ENCODE measurements at regions not wholly inside any gene's neighbourhood (a gene's known extent, or its start where the extent isn't known, plus 50 kb on each side); places are given as distances from the start of the nearest gene placed in this dataset.

DNA sequence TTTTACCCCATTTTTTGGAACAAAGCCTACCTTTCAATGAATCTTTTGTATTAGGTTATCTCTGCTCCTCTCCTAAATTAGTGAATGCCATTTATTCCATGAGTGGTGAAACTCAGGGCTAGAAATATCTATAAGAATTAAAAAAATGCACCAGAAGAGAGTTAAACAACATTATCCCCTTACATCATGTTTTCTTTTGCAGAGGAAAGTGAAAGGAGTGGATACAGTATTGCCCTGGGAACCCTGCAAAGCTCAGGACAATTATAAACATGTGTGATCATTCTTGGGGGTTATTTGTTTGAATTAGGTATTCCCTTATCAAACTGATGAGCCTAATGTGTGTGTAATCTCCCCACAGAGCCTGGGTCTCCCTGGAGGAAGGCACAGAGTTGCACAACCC is 559.2 kb downstream of the RNF144A start:
- DNase-seq: no peak

DNA sequence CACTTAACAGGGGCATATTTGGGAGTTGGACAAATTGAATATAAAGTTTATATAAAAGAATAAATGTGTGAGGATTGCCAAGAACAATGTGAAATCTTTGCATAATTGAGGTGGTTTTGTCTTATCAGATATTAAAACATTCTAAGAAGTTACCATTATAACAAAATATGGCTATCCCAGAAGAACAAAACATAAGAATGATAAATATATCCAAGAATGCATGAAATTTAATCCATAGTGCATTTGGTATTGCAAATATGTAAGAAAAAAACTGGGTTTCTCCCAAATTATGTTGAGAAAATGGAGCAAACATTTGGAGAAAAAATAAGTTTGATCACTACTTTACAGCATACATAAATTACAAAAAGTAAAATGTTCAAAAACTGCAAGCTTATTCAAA is 562.4 kb downstream of the RNF144A start:
- DNase-seq: no peak

DNA sequence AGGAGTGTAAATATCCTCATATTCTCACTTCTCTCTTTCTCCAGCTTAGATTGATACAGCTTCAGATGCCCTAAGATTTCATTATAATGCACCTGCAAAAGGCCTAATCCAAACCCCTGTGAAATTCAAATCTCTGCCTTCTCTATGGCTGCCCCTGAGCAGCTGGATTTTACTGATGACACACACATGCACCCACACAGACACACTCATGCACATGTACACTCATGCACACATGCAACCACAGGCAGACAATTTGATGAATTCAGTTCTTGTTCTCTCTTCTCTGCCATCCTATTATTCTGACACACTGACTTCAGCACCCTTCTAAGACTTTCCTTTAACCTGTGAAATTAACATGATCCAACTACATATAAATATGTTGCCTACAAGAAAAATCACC is 563.2 kb downstream of the RNF144A start:
- no peak for DNase-seq

DNA sequence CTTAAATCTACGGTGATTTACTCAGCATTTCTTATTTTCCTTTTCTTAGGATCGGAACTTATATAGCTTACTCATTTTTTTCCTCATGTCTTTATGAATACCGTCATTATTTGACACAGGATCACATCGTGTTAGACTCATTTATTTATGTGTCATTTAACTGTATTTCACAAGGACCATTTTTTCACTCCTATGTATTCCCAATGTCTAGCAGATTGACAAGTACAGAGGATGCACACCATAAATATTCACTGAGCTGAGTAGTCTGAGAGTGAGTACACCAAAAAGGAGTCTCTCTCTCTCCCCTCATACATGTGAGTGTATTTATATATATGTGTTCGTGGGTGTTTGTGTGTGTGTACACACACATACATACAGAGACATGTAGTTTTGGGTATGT is 573.5 kb downstream of the RNF144A start:
- DNase-seq: no peak

DNA sequence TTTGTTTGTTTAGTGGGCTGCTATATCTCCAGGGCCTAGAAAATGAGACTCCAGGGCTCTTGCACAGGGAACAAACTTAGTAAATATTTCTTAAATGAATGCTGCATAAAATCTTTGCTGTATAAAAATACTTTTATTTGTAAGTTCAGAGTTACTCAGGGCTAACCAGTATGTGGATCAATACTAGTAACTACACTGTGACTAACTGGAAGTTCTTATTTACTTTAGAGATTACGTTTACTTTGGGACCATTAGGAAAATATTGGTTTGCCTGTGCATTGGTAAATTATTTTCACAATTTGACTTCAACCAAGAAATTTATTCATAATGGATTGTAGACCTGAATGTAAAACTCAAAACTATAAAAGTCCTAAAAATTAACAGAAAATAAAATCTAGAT is 575.5 kb downstream of the RNF144A start:
- no peak for DNase-seq

DNA sequence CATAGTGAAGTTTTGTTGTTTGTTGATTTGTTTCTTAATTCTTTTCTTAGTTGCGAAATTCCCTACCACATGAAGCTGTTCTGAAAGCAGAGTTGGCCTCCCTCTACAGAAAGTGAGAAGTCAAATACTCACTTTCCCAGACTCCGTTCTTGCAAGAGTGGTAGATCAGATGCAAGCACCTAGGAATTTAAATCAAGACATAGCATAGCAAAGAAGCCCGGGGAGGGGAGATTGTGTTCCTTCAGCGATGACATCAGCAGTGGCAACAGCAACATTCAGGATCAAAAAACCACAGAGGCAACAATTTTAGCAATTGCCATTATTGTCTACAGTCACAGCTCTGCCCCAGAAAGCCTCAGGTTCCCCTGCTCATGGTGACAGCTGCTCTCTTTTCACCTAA is 580.0 kb downstream of the RNF144A start:
- DNase-seq: no peak

DNA sequence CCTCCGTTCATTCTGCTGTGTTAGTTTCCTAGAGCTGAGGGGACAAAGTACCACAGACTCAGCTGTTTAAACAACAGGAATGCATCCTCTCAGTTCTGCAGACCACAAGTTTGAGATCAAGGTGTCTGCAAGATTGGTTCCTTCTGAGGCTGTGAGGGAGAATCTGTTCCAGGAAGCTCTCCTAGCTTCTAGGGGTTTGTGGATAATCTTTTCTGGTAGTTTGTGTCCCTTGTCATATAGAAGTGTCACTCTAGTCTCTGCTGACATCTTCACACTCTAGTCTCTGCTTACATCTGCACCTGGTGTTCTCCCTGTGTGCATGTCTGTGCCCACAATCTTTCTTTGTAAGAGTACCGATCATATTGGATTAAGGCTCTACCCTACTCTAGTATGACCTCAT is 581.8 kb downstream of the RNF144A start:
- DNase-seq: no peak

DNA sequence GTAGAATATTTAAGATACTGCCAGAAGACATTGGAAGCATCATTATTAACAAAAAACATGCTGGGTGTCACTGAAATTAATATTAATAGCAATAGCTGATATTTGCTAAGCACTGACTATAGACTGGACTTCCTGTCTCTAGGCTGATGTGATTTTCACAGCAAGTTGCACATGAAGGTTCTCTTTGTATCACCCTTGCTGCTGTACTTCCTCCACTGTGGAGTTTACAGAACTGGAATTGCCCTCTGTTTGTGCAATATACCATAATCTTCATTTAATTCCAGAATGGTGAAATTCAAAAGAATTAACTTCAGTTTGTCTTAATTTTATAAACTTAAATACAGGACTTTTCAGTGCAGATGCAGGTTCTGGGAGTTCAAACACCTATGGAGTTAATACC is 585.1 kb downstream of the RNF144A start:
- no peak for DNase-seq

DNA sequence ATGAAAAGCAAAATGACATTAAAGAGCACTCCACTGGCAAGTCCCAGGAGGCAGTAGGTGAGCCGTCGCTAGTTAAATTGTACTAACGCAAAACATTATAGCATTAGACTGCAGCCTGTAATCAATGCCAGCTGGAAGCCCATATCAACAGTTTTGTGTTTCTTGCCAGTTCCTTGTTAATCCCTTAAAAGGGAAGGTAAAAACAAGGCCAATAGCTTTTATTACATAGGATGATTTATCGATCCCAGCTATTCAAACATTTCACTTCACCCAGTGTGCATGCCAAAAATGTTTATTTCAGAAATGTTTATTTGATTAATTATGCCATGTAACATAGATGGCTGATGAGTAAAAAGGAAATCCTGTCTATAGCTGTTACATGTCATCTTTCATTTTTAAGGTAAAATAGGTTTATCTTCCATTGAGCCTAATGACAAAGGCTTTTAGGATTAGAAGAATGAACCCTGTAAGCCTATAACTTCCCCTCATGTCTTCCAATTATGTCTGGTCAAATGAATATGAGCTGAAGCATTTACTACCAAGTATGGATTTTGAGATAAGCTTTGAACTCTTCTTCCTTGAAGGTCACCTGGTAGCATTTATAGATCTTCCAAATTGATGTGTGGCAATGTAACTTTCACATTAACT is 591.2 kb downstream of the RNF144A start:
- DNase-seq: peak; percentile 66

DNA sequence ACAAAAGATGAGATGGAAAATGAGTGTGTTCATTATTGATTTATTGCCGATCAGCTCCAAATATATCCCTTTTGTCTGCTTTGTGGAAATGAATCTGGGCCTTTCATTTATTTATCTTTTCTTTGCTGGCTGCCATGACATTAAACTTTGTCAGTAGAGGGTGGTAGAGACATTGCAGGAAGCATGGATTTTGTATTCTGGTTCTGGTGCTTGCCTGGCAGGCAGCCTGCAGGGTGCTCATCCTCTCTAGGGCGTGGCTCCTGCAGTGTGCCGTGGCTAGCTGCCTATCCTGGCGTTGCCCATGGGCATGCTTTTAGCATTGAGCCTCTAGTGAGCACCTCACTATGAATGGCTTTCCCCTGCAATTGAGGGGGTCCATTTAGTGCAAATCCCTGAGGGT is 593.1 kb downstream of the RNF144A start:
- no peak for DNase-seq

DNA sequence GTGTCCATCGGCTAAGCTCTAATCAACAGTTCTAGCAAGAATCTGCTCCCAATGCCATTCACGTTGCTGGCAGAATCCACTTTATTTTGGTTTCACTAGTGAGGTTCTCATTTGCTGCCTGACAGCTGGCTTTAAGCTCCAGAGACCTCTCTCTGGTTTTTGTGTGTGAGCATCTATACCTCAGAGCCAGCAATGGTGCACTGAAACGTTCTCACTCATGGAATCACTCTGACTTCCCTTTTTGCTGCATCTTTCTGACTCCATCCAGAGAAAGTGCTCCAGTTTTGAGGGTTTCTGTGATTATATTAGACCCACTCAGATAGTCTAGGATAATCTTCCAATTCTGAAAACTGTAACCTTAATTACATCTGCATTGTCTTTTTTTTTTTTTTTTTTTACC is 596.6 kb downstream of the RNF144A start:
- no peak for DNase-seq

DNA sequence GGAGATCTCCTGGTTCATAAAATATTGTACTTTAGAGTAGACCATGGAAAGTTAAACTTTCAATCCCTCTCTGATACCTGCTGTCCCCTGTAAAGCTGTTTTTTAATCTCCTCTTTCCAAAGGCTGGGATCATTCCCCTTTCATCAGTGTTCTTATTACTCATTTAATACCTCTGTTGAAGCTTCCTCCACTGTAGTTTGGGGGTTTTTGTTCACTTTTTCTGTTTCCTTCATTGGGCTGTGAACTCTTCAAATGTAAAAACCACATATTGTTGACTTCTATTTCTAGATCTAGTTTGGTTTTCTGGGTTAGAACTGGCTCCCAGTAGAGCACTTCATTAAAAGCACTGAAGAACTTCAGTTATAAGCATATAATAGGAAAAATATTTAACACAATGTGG is 598.1 kb downstream of the RNF144A start:
- DNase-seq: no peak

DNA sequence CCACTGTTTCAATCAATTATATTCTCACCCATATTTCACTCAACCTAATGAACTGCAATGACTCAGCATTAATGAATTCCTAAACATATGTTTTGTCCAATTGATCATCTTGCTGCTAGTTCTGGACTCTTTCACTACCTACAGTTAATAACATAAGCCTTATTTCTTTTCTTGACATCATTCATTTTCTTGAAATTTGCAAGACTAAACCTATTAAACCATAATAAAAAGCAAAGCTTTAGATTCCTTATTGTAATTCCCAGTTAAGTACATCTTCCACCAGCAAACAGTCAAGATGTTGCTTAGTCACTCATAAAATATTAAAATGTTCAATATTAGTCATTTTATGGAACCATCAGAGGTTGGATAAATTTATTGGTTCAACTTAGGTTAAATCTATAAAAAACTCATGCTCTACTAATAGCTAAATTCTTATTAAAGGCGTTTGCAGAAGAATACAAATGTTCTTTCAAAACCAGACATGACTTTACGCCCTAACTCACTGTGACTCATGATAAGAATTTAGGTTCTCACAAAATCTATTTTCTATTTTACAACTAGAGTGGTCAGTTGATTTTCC is 599.4 kb downstream of the RNF144A start:
- no peak for DNase-seq

DNA sequence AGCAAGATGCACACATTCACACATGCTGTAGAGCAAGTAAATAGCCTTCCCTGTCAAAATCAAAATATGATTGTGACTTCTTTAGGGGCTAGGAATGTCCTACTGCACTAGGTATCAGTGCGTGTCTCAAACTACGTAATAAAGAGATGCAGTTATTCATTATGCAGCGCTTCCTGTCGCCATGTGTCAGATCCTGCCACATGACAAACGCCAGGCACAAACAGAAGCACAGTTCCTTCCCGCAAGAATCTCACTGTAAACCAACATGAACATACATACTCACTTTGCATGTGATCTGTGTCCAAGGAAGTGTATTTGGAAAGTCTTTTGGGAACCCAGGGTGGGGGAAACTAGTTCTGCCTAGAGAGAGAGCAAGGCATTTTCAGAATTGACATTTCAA is 599.9 kb downstream of the RNF144A start:
- no peak for DNase-seq

DNA sequence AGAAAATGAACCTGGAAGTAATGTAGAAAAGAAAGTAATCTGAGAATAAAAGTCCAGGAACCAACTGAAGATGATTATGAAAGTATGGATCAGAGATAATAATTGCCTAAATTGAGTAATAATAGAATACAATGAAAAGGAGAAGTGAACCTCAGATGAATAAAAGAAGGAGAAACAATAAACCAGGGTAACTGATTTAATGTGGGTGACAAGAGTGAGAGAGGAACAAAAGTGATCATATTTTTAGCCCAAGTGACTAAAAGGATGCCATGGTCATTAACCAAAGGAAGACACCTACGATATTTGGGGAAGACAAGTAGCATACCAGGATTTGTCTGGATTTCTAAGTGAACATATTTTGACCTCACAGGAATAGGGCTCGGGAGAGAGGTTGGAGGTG is 600.6 kb downstream of the RNF144A start:
- no peak for DNase-seq

DNA sequence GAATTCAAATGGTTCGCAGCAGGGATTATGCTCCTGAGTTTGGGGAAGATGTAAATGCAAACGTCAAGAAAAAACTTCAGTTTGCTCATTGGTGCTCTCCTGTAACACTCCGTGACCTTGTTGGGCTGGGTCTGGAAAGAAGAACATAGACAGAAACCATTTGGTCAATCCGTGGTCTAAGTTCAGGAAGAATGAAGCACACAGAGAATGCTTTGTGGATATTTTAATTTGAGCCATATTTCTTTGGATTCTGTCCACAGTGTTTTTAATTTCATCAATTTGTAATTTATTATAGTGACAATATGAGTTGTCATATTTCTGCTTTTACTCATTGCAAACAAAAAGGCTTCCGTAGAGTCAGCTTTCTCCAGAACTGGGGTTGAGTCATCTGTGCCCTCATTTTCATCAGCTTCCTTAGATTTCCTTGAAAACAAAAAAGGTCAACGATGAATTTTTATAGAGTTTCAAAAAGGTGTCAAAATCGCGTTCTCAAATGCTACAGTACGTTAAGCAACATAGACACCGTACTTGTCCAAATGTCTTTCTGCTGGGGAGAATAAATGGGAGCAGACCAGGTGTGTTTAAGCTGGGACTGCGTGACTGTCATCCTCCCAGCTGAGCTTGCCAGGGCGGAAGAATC is 606.4 kb downstream of the RNF144A start:
- no peak for DNase-seq

DNA sequence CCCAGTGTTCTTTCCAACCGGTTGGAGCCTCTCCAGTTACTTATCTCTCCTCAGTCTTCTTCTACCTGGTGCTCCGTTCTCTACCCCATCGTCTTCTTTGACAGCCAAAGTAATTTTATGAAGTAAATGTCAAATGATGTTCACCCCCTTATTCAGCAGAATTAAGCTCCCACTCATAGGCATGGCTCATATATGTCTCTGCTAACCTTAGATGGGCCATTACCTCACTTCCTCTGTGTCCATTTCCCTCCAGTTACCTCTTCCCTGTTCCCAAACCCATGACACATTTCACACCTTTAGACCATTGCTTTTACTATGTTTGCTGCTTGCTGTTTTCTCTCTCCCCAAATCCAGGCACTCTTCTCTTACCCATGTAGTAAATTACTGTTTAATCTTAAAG is 607.0 kb downstream of the RNF144A start:
- DNase-seq: no peak

DNA sequence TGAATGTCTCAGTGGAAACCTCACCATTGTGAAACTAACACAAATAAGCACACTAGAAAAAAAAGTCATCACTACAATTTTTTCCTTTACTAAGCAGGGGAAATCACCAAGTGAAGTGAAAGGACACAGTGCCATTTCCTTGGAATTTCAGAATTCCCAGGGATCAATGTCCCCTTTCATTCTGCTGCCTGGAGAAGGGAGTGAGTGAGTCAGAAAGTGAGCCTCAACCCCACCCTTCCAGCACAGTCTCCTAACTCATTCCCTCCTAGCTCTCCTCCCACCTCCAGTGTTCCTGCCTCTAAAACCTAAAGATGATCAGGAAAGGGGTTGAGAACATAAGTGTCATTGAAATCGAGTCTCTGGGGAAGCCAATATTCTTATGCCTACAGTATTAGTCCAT is 608.5 kb downstream of the RNF144A start:
- DNase-seq: no peak

DNA sequence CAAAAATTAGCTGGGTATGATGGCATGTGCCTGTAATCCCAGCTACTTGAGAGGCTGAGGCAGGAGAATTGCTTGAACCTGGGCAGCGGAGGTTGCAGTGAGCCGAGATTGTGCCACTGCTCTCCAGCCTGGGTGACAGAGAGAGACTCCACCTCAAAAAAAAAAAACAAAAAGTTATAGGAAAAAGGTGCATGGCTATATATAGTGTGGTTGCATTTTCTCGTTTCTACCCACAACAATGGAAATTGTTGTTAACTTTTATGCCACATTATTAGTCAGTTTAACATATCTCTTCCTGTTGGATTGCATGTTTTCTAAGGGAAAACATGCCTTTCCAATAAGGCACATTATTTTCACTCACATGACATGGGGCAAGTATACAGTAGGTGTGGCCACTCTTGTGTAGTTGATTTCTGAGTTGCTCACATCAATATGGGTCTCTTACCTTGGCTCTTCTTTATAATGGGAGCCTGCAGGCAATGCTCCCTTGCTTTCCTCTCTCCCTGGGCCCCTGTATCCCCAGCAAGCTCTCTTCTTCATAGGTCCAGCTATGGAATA is 610.0 kb downstream of the RNF144A start:
- DNase-seq: no peak

DNA sequence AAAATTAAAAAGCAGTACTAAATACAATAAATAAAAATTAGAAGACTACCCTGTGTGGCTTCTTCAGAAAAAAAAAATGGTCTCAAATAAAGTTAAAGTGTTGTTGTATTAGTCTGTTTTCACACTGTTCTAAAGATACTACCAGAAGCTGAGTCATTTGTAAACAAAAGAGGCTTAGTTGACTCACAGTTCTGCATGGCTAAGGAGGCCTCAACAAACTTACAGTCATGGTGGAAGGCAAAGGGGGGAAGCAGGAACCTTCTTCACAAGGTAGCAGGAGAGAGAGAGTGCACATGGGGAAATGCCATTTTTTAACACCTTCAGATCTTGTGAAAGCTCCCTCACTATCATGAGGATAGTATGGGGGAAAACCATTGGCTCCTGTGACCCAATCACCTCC is 612.8 kb downstream of the RNF144A start:
- DNase-seq: no peak

DNA sequence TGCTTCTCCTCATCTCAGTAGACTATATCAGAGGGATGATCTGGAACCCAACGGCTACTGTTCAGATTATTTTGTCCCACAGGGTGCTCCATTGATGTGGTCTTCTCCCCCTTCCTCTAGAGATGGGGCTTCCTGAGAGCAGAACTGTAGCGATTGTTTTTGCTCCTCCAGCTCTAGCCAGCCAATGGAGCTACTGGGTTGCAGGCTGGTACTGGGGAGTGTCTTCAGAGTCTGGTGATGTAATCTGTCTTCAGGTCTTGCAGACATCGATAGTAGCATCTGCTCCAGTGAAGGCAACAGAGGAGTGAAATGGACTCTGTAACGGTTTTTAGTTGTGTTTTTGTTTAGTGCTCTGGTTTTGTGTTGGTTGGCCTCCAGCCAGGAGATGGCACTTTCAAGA is 621.9 kb downstream of the RNF144A start:
- no peak for DNase-seq

DNA sequence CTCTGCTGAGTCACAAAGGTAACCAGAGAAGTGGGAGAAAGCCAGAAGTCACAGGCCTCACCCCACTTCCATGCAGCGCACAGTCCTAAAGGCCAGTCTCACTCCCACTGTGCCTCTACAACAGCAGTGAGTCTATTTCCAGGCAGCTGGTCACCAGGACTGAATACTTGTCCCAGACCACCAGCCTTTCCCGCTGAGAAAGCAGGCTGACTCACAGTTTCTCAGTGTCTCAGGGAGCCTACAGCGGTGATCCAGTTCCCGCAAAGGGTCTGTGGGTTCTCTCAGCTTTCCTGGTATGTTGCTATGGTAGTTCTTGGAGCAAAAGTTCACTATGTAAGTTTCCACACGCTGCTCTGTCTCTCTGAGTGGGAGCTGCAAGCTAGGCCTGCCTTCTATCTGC is 622.5 kb downstream of the RNF144A start:
- DNase-seq: no peak

DNA sequence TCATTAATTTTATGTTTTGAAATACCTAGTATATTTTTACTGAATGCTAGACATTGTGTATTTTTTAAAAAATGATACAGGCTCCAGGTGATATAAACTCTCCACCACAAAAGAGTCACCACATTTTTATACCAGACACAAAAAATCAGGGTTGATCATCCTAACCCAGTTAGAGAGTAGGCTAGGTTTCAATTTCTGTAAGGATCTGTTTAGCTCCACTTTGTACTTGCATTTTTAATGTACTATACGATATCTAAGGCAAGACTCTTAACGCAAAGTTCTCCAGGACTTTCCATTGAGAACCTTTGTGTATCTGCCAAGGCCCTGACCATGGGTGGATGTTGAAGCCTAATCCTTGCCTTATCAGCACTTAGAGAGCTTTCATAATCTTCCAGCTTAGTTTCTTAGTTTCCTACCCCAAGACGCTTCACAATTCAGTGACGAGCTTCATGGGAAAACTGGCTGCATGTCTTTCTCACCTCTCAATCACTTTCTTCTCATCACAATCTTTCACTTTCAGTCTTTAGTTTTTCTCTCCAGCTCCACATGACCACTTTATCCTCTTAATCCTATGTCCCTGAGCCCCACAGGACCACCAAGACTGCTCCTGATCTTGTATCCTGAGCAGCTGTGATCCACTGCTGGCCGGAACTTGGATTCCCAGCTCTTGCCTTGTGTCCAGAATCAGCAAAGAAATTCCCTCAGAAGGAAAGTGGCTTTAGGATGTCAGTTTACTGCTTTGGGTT is 635.8 kb downstream of the RNF144A start:
- DNase-seq: no peak

DNA sequence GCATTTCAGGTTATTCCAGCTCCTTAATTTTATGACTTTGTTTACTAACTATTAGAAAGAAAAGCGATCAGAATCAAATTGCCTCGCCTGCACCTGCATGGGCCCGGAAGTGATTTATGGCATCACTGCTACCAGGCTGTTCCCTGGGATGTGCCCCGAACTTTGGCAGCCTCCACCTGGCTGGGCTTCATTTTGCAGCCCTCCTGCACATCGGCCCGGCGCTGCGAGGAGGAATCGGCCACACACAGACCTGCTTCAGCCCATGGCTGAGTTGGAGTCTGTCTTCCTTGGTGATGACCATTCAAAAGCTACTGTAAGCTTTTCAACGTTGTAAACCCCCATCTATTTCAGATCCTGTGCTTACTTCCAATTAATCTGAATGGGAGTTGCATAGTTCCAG is 638.0 kb downstream of the RNF144A start:
- no peak for DNase-seq

All from DMS79 treated with DMSO at 0.1 percent for 48 hours (cell line).